NCI-H1930 (cell line): ENCODE measurements at regions not wholly inside any gene's neighbourhood (a gene's known extent, or its start where the extent isn't known, plus 50 kb on each side); places are given as distances from the start of the nearest gene placed in this dataset.
"Not testable (repeated sequence)": the region's sequence is repeated elsewhere in the genome, so short reads cannot be mapped to it uniquely, and the experiment has no call there.

ENCODE experiments used
- DNase-seq, 2 experiments: peaks; one replicate each; lab custom pipeline; 2025; lab: John Stamatoyannopoulos, UW

DNA sequence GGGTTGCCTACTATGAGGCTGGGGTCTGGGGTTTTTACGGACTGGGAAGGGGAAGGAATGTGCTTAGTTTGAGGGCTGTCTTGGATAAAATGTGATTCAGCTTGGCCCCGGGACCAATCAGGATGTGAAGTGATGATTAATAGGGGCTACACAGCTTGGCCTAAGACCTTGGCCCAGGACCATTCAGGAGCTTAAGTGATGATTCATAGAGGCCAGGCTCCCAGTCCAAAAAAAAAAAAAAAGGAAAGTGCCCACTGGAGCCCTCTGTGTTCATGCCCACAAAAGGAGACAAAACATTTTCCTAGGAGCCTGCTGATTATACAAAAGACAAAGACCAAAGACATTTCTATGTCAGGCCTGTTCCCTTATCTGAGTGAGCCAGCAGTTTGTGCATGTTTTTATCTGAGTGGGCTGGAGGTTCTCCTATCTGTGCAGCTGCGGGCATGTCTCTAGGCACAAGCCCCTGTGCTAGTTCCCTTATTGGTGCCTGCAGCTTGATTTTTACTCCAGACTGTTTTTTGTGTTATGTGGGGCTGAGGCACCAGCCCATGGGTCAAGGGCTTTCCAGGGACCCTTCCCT, 898.2 kb upstream of the GOT2 start:
- no peak for DNase-seq

DNA sequence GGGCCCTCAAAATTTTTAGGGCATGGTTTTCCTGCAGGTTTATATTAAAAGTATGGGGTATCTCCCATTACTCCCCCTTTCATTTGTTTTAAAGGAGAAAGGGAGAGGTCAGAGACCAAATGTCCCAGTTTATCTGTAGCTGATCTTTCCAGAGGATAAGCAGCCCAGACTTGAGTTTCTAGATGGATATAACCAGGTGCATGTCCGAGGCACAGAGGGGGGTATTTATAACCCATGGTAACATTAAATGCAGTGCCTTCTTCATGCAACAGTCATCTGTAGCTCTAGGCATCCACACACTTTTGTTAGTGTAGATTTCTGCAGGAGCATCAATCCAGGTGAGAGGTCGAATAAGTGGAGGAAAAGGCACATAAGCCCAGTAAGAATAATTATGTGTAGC, 890.3 kb upstream of the GOT2 start:
- DNase-seq: not testable (repeated sequence)

DNA sequence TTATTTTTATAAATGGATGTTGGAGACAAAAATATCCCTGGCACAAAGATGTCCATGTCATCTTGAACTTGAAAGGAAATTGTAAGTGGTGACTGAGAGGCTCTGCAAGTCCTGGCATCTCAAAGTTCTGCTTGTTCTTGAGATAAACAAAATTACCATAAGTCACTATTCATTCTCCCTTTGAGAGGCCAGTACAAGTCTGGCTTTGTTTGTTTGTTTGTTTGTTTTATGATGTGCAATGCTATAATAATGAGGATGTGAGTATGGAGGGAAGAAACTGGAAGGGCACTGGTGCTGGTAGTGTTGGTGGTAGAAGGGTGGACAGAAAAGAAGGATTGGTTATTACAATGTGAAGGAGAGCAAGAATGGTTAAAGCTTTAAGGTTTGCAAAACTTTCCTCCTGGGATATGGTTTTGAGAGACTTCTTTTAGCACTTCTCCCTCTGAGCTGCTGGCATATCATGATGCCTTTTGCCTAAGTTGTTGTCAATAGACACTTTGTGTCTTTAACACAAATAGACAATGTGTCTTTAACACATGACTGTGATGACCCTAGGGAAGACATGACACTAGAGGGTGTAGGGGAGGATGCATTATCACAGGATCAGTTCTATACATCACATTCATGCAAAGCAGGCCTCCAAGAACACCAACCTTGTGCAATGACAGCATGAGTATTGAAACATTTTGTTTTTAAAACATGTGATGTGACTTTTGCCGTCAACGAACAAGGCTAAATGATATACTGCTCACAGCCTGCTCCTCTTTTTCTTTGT, 880.5 kb upstream of the GOT2 start:
- DNase-seq: no peak

DNA sequence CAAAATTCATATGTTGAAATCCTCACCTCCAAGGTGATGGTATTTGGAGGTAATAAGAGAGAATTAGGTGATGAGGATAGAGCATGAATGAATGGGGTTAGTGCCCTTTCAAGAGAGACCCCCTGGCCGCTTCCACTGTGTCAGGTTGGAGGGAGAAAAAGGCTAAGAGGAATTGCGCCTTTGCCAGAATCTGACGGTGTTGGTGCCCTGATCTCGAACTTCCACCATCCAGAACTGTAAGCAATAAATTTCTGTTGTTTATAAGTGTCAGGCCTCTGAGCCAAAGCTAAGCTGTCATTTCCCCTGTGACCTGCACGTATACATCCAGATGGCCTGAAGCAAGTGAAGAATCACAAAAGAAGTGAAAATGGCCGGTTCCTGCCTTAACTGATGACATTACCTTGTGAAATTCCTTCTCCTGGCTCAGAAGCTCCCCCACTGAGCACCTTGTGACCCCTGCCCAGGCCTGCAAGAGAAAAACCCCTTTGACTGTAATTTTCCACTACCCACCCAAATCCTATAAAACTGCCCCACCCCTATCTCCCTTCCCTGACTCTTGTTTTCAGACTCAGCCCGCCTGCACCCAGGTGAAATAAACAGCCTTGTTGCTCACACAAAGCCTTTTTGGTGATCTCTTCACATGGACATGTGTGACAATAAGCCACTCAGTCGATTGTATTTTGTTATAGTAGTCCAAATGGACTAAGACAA, 878.9 kb upstream of the GOT2 start:
- not testable (repeated sequence) for DNase-seq

DNA sequence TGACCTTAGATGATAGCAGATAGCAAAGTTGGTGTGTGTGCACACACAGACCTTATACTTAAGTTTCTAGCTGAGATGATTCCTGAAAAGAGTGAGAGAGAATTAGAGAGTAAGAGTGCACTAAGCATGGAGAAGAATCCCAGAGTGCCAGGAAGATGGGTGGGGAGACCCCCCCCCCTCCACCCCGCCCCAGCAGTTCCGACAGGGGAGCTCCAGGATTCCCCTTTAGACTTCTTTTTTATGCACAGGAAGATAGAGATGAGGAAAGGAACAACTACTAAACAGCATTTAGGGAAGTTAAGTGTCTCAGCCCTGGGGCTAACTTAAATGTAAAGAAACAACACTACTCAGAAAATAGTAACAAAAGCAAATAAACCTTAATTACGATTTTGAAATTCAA, 878.0 kb upstream of the GOT2 start:
- DNase-seq: no peak

DNA sequence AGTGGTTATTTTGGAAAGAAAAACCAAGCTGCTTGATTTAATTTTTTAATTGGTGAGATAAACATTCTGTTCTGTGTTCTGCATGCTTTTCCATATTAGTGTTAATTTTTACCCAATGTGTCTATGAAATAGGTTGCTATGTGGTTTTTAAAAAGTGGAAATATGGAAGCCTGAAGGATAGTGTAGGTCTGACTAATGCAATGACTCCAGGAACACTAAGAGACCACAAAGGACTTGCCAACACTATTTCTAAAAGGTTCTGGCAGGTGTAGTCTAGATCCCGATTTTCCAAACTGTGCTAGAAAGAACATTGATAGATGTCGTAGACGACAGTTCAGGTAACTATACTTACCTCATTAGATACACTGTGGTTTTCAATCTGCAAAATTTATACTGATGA, 877.4 kb upstream of the GOT2 start:
- DNase-seq: no peak

DNA sequence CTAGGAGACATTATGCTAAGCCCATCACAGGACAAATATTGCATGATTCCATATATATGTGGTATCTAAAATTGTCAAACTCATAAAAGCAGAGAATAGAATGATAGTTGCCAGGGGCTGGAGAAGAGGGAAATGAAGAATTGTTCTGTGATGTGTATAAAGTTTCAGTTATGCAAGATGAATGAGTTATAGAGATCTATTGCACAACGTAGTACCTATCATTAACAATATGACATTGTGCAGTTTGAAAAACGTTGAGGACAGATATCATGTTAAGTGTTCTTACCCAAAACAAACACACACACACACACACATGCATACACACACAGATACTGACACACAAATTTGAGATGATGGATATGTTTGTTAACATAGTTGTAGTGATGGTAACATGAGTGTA, 871.6 kb upstream of the GOT2 start:
- no peak for DNase-seq

DNA sequence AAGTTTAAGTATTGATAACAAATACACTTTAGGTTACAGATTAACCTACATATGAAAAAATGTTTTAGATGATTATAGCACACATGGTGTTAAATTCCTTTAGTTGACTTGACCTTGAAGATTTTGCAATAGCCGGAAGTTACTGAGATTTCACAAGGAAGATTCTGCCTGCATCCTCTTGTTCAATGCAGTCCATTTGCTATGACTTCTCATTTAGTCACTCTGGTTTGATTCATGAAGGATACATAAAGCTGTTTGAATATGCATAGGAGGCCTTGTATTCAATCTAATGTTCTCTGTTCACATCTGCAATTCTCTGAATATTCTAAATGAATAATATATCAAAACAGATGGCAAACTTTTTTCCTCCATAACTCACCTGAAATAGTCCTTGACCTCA, 870.2 kb upstream of the GOT2 start:
- DNase-seq: no peak

DNA sequence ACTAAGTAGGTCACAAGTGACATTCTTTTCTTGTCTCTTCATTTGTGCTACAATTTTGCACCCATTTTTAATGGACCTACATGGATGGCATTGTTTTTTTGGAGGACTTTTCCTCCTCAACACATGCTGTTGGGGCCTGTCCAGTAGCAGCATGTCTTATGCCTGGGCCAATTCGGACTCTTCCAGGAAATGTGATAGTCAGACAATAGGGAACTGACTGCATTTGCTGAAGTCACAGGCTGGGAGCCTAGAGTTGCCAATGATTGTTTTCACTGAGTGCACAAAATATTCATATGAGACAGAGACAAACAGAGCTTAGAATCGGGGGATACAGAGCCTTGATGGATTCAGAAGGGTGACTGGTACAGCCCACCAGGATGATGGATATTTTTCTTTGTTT, 867.3 kb upstream of the GOT2 start:
- DNase-seq: no peak

DNA sequence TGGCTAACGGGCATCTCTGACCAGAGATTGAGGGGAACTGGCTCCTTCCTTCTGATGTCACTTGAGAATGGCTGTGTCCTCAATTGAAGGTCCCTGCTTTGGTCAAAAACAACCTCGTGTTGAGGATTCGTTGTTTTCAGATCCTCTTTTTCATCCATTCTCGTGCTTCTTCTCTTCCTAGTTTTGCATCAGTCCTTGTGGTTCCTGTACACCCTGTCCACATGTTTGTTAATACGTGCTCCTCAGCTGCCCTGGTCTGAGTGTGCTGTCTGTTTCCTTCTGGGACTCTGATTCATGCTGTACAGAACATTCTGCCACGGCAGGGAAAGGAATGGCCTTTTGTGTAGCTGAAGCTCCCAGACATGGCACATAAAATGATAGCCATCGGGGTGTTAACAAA, 863.2 kb upstream of the GOT2 start:
- DNase-seq: no peak

DNA sequence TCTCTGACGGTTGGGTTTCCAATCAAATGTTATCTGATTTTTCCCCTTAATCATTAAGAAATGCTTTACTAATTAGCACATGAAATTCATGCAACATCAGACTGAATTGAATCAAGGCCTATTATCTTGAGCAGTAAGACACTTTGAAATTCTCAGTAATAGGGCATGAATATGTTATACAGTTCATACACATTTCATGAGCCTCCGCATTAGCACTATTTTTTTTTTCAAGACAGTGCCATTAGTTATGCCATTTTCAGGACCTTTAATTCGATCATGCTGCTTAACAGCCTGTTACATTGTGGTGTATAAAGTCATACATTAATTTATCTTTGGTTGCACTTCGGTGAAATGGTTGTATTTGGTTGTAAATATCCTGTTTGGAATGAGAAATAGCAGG, 862.6 kb upstream of the GOT2 start:
- DNase-seq: no peak

DNA sequence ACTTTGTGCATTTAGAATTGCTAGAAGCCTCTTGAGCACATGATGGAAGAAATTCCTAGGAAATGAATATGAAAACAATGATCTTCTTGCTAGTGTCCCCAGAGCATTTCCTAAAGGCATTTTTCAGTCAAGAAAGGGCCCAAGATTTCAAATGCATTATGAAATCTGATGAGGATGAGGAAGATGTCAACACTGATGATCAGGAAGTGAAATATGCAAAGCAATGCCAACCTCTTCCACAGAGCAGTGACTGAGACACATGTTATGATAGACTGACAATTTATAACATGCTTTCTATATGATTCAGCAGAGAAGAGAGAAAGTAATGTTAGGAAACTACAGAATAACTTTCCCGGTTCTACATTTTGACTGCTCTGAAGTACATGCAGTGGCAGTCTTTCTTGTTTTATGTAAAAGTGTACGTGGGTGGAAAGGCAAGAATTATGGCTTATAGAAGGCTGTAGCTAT, 859.1 kb upstream of the GOT2 start:
- DNase-seq: no peak

DNA sequence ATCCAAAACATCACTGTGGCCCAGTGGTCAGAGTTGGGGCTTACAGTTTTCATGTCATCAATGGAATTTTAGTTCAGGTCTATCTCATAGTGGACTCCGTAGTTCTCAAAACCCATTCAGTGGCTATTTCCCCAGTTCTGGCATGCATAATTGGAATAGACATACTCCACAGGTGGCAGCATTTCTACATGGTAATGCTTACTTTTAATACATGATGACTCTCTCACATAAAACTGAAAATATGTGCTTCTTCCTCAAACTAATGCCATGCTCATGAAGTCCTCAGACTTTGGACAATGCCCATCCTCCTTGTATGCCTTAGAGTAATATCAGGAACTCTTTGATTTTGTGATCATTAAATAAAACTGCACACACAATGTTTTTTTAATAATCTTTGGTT, 857.4 kb upstream of the GOT2 start:
- no peak for DNase-seq

DNA sequence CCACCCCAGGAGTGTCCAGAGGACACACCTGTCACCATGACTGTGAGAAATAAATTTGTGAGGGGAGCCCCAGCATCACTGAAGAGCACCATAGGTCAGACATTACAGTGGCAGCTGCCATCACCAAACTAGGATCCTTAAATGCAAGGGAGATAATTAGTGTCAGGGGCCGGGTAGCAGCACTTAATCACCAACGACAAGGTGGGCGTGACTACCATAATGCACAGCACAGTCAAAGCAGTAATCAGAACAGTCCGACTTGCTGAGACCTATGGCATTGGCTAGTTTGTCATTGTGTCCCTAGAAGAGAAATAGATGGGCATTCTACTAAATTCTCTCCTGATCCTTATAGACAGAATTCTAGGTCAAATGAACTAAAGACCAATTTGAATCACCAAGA, 856.7 kb upstream of the GOT2 start:
- no peak for DNase-seq

DNA sequence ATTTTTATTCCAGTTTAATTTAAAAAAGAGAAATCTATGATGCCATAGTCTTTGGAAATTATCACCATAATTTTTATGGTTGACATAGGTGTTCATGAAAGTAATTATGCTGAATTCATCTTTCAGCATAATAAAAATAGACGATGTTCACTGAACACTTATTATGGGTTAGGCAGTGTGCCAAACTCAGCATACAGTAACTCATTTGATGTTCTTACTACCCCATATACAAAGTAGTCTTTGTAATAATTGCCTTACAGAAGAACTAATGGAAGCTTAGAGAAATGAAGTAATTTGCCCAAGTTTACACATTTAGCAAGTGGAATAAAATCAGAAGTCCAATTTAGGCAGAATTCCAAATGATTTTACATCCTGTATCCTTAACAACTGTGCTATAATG, 852.2 kb upstream of the GOT2 start:
- DNase-seq: no peak

DNA sequence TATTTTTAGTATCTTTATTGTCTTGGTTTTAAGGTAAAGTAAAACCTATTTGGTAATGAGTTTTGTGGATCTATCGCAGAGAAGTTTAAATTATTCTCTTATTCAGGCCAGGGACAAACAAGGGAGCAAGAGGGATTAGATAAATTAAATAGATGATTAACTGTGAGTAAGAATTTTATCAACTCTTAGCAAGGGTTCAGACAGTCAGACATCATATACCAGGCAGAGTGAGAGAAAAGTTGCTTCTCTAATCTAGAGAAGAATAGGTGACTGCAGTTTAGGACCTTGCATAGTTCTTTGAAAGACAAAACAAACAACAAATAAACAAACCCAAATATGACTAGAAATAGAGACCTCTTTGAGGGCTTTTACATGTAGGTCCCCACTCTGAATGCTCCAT, 840.2 kb upstream of the GOT2 start:
- no peak for DNase-seq

DNA sequence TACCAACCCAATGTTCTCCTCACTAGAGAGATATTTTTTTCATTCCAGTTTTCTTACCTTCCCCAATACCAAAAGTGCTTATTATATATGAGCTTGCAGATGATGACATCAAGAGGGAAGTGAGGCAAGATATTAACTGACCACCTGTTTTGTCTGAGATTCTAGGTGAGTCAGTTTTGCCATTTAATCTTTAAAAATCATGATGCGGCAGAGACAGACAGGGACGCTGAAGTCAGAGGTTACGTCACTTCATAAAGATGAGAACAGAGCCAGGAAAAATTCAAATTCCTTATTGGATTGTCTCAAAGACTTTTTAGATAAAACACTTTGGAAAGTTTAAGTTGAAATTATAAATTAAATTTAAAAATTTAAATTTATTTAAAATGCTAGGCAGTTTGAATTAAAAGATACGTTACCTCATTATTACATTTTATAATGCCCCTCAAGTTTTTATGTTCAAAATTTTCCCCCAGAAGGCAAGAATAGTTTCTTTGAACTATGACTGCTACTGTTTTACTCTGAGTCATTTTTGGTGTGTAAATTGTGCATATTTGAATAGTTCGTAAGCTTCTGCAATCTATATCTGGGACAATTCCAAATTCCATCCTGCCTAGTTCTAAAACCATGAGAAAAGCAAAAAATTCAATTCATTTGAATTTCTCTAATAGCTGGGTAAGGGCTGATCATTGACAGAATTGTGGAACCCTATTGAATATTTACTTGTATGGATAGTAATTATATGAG, 839.6 kb upstream of the GOT2 start:
- DNase-seq: no peak

DNA sequence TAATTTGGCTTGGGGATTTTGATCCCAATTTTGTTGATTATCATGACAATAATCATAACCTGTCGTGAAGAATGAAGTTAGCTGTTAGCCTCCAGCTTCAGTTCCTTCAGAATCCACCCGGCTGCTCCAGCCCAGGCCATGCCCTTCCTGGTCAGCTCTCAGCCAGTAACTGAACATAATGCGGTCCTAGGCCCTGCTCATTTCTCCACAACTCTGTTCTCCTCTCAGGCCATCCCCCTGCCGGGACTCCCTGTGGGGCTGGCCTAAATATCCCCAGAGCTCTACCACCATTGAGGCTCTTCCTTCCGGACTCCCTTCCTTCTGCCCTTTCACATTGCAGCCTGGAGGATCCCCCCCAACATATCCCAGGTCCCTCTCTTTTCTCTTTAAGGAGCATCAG, 833.4 kb upstream of the GOT2 start:
- no peak for DNase-seq

DNA sequence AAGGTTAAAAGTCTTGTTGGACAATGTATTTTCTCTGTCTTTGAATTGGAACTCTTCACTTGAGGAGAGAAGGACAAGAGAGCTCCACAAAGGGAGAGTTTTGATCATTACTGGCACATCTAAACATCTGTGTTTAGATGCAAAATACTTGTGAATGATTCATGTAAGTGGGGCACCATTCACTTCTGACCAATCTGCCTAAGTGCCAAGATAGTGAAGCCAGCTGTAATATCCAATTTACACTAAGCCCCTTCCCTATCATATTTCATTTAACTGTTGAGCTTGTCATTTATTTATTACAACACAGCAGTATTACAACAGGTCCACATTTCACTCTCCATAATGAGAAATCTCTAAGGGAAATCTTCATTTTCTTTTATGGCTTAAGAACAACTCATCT, 832.3 kb upstream of the GOT2 start:
- DNase-seq: no peak

DNA sequence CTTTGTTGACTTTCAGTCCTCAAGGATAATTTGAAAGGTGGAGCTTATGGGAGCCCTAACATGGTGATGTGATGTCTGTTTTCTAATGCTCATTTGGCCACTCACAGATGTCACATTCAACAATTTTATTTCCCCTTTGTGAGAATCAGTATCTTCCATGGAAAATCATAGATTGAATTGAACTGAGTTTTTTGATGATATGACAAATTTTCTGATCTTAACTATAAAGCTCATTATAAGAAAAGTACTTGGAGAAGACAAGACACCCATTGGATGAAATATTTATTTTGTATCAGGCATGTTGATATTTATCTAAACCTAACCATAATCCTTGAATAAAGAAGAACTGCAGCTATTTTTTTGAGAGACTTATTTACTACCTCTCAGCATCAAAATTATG, 824.6 kb upstream of the GOT2 start:
- no peak for DNase-seq

DNA sequence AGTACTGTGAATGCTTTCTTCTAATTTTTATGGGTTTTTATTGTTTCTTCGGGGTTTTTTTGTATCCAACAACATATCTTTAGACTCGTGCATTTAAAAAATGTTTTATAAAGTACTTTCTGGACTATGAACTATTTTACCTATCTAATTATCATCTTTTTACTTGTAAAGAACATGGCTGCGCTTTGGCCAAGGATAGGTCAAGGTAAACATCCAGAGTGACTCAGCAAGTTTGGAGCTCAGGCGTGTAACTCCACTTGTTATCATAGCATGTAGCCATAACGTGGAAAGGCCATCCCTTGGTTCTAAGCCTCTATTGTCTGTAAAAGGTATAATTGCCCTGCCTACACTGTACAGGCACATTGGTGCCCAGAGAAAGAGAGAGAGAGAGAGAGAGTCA, 818.0 kb upstream of the GOT2 start:
- no peak for DNase-seq

DNA sequence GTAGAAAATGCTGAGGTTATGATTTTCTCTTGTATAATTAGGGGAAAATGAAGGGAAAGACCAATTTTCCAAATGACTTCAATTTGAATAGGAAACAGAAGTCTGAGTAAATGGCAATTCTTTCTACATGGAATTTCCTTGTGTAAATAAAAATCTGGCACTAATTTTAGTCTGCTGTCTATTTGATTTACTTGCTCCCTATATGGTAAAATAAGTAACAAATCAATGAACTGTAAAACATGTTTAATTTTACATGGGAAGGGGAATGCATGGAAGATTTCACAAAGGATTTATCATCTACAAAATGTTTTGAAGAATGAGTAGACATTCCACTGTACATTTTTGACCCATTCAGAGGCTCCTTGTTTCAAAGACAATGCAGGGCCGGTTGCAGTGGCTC, 811.6 kb upstream of the GOT2 start:
- no peak for DNase-seq

DNA sequence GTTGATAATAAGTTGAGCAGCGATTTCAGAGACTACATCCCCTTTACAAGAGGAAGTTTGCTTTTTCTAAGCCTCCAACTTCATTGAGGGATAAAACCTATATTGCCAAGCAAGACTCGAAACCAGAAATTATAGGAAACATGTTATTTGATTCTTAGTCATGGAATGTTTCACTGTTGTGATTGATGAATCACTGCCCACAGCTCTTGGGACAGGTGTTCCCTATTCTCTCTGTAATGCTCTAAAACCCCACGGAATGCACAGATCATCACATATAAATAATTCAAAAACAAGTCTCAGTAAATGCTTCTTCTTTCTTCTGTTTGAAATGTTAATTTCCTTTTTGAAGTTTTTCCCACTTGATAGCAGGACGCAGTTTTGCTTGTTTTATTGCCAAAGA, 809.5 kb upstream of the GOT2 start:
- no peak for DNase-seq
